SH-SY5Y (cell line): ENCODE measurements at regions not wholly inside any gene's neighbourhood (a gene's known extent, or its start where the extent isn't known, plus 50 kb on each side); places are given as distances from the start of the nearest gene placed in this dataset.

Experiments used
- GATA2 ChIP-seq: IDR thresholded peaks from 2 replicates; pipeline ENCODE4 v1.6.1; 2011; ENCODE audit warnings: mild to moderate bottlenecking, low read depth, low read length
- GATA3 ChIP-seq: IDR thresholded peaks from 2 replicates; pipeline ENCODE4 v1.6.1; 2011; ENCODE audit warnings: low read depth, mild to moderate bottlenecking, low read length, moderate library complexity

- no peak for TF ChIP-seq GATA2
- TF ChIP-seq GATA3: no peak
These were observed 225.6 kb downstream of the ARL4A start for GRCh38 chr7:12913002-12913401.
